Urothelium cell line (cell line): ENCODE measurements at regions not wholly inside any gene's neighbourhood (a gene's known extent, or its start where the extent isn't known, plus 50 kb on each side); places are given as distances from the start of the nearest gene placed in this dataset.

Source experiments
- DNase-seq: peaks from one replicate; pipeline ENCODE4 v3.0.0; 2011; ENCODE audit warnings: low spot score, mixed read lengths
- FAIRE-seq: peaks from 2 replicates; lab custom pipeline; 2011; peaks lifted over from hg19 to GRCh38; lab: Jason Lieb, UNC

GRCh38 chr11:15913261-15913660 lies 443.1 kb downstream of the SOX6 start:
- FAIRE-seq, result no peak
- DNase-seq, result no peak
